ENCODE measurements at regions not wholly inside any gene's neighbourhood (a gene's known extent, or its start where the extent isn't known, plus 50 kb on each side); places are given as distances from the start of the nearest gene placed in this dataset.

- TF ChIP-seq CTCF (conservative IDR thresholded peaks at IDR 0.05 in 1 of 2, IDR thresholded peaks at IDR 0.05 in 1 of 2; ENCODE audit: extremely low read depth in 1 of 2, insufficient read depth in 1 of 2, low read depth in 1 of 2, low read length in 2 of 2) (no peak), EZH2 (IDR thresholded peaks at IDR 0.05; ENCODE audit: borderline replicate concordance, low read length) (no peak)
Observed at GRCh38 chr15:77727635-77728304, 95.1 kb upstream of the LINGO1 start.
